OCI-LY7 (cell line): ENCODE measurements at regions not wholly inside any gene's neighbourhood (a gene's known extent, or its start where the extent isn't known, plus 50 kb on each side); places are given as distances from the start of the nearest gene placed in this dataset.

Experiments
- BruUV-seq: library from RNA; stranded (reverse); fragments of 400-500 nt; replicated peaks from 2 replicates; lab custom pipeline; 2021; lab: Mats Ljungman, UMichigan
- CTCF ChIA-PET: fragments of 300-600 bp; sonication (Branson Sonifier 250); formaldehyde crosslinking; loops from one replicate; lab custom pipeline; 2022; ENCODE audit warnings: antibody characterized with exemption; ENCODE audit not compliant: unreplicated experiment; lab: Charles Lee
- POLR2A ChIA-PET: fragments of 300-600 bp; sonication (Branson Sonifier 250); formaldehyde crosslinking; loops from one replicate; lab custom pipeline; 2022; ENCODE audit warnings: antibody characterized with exemption; lab: Charles Lee
- DNase-seq: peaks from one replicate; pipeline ENCODE4 v3.0.0-alpha.2; 2015; ENCODE audit warnings: low spot score
- H2AFZ ChIP-seq: fragments of 200-600 bp; sonication (generic), shearing (Covaris generic); 2 replicates; pipeline ENCODE4 v1.6.1; 2014; ENCODE audit warnings: mild to moderate bottlenecking, antibody characterized with exemption, low read length, moderate library complexity
- H3K27ac ChIP-seq: fragments of 200-600 bp; sonication (generic); 2 replicates; pipeline ENCODE4 v1.5.1; 2014; ENCODE audit warnings: mixed run types, low read depth, mild to moderate bottlenecking, moderate library complexity, low read length, inconsistent platforms; ENCODE audit not compliant: poor library complexity, severe bottlenecking
- H3K36me3 ChIP-seq: fragments of 200-600 bp; sonication (generic); 2 replicates; pipeline ENCODE4 v1.6.1; 2014; ENCODE audit warnings: mild to moderate bottlenecking, antibody characterized with exemption, low read length, moderate library complexity, mixed read lengths; ENCODE audit not compliant: insufficient read depth
- H3K4me1 ChIP-seq: fragments of 200-600 bp; sonication (generic); 2 replicates; pipeline ENCODE4 v1.5.1; 2014; ENCODE audit warnings: mild to moderate bottlenecking, low read length; ENCODE audit not compliant: insufficient read depth, poor library complexity, severe bottlenecking
- H3K4me2 ChIP-seq: fragments of 200-600 bp; sonication (generic); 2 replicates; pipeline ENCODE4 v1.6.1; 2014; ENCODE audit warnings: mild to moderate bottlenecking, low read length
- H3K4me3 ChIP-seq: fragments of 200-600 bp; sonication (generic); 2 replicates; pipeline ENCODE4 v1.5.1; 2014; ENCODE audit warnings: mild to moderate bottlenecking, low read depth, low read length; ENCODE audit not compliant: poor library complexity, severe bottlenecking
- H3K79me2 ChIP-seq: fragments of 200-600 bp; sonication (generic); 2 replicates; pipeline ENCODE4 v1.6.1; 2016; ENCODE audit warnings: low read depth, mild to moderate bottlenecking, low read length, moderate library complexity, mixed read lengths; ENCODE audit not compliant: insufficient read depth
- H3K9me2 ChIP-seq: fragments of 200-600 bp; sonication (generic); 2 replicates; pipeline ENCODE4 v1.6.1; 2016; ENCODE audit warnings: mild to moderate bottlenecking, low read length, mixed read lengths; ENCODE audit not compliant: insufficient read depth
- H3K9me3 ChIP-seq: fragments of 200-600 bp; sonication (generic); 2 replicates; pipeline ENCODE4 v1.6.1; 2014; ENCODE audit warnings: mild to moderate bottlenecking, mixed run types, low read length, mixed read lengths
- H4K20me1 ChIP-seq: fragments of 200-600 bp; sonication (generic); 2 replicates; pipeline ENCODE4 v1.6.1; 2014; ENCODE audit warnings: mild to moderate bottlenecking, antibody characterized with exemption, low read length, moderate library complexity, mixed read lengths; ENCODE audit not compliant: insufficient read depth
- EZH2phosphoT487 ChIP-seq: fragments of 200-600 bp; sonication (generic); IDR thresholded peaks from 2 replicates; pipeline ENCODE4 v1.6.1; 2018; ENCODE audit warnings: low read depth, borderline replicate concordance, mild to moderate bottlenecking, mixed run types, antibody characterized with exemption, low read length, moderate library complexity, mixed read lengths
- intact Hi-C: fragments of 100-400 bp; cut with micrococcal nuclease; formaldehyde crosslinking; loops from one replicate; pipeline ENCODE4 v1.10.0; 2022; ENCODE audit not compliant: unreplicated experiment
- TF ChIP-seq, protein P1 (sequence below): fragments of 200-600 bp; sonication (generic); conservative IDR thresholded peaks from 2 replicates; pipeline ENCODE4 v1.5.1; 2014; ENCODE audit warnings: mild to moderate bottlenecking, antibody characterized with exemption, low read length, moderate library complexity, mixed read lengths

DNA sequence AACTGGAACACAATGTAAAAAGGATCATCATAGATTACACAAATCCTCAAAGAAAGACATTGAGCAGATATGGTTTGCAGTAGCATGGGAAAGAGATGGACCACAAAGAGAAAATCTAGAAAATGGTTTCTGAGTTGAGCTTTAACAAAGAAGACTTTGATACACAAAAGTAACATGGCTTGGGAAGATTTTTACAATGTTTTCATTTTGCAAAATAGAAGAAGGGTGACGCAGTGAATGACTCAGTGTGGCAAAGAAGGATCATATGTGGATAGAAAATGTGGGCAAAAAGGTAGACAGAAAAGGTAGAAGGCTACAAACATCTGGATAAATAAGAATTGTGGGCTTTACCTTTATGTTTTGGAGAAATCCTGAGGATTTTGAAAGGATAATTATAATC is 1220.5 kb downstream of the PCDH17 start:
- intact Hi-C loops = no loop called here
- H4K20me1 ChIP-seq = no peaks in the 10 kb centered on the region
- H3K27ac ChIP-seq = no peak overlapping the region
- H3K4me1 ChIP-seq = no peaks in the 10 kb centered on the region
- no peak overlapping the region for H2AFZ ChIP-seq
- POLR2A ChIA-PET = interaction anchor here (0.6 kb wide), 1 partner anchor 986 kb away, joined by 4 read pairs; no protein-coding TSS in a partner anchor
- H3K36me3 ChIP-seq = no peaks in the 10 kb centered on the region
- TF ChIP-seq, protein P1, sequence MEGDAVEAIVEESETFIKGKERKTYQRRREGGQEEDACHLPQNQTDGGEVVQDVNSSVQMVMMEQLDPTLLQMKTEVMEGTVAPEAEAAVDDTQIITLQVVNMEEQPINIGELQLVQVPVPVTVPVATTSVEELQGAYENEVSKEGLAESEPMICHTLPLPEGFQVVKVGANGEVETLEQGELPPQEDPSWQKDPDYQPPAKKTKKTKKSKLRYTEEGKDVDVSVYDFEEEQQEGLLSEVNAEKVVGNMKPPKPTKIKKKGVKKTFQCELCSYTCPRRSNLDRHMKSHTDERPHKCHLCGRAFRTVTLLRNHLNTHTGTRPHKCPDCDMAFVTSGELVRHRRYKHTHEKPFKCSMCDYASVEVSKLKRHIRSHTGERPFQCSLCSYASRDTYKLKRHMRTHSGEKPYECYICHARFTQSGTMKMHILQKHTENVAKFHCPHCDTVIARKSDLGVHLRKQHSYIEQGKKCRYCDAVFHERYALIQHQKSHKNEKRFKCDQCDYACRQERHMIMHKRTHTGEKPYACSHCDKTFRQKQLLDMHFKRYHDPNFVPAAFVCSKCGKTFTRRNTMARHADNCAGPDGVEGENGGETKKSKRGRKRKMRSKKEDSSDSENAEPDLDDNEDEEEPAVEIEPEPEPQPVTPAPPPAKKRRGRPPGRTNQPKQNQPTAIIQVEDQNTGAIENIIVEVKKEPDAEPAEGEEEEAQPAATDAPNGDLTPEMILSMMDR = no peak
- CTCF ChIA-PET = no interaction called here
- H3K9me2 ChIP-seq = no peaks in the 10 kb centered on the region
- no peaks in the 10 kb centered on the region for H3K79me2 ChIP-seq
- no peaks in the 10 kb centered on the region for H3K9me3 ChIP-seq
- H3K4me2 ChIP-seq = no peak overlapping the region
- H3K4me3 ChIP-seq = no peak overlapping the region
- no peak for DNase-seq
- no TSS peak for BruUV-seq

GRCh38 chr13:58855283-58855682 is 1223.7 kb downstream of the PCDH17 start:
- Histone ChIP-seq H2AFZ (no peak overlapping the region), H3K4me1 (no peaks in the 10 kb centered on the region), H3K27ac (no peak overlapping the region), H3K79me2 (no peaks in the 10 kb centered on the region), H4K20me1 (no peaks in the 10 kb centered on the region), H3K9me3 (no peaks in the 10 kb centered on the region), H3K4me2 (no peak overlapping the region), H3K9me2 (no peaks in the 10 kb centered on the region), H3K4me3 (no peak overlapping the region), H3K36me3 (no peaks in the 10 kb centered on the region)
- ChIA-PET POLR2A (interaction anchor here (1.0 kb wide), 1 partner anchor 12 kb away, joined by 3 read pairs; no protein-coding TSS in a partner anchor), CTCF (no interaction called here)
- intact Hi-C loops = no loop called here
- TF ChIP-seq EZH2phosphoT487 = no peak
- TF ChIP-seq, protein P1 = no peak
- BruUV-seq = no TSS peak
- DNase-seq = no peak

DNA sequence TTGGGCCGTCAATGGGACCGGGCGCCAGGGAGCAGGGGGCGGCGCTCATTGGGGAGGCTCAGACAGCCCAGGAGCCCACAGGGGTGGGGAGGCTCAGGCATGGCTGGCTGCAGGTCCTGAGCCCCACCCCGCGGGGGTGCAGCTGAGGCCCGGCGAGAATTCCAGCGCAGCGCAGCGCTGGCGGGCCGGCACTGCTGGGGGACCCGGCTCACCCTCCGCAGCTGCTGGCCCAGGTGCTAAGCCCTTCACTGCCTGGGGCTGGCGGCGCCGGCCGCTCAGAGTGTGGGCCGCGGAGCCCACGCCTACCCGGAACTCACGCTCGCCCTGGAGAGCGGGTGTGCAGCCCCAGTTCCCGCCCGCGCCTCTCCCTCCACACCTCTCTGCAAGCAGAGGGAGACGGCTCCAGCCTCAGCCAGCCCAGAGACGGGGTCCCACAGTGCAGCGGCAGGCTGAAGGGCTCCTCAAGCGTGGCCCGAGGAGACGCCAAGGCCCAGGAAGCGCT is 1227.4 kb downstream of the PCDH17 start:
- DNase-seq = no peak
- H3K4me3 ChIP-seq = no peak overlapping the region
- ChIA-PET POLR2A (interaction anchor here (0.6 kb wide), 1 partner anchor 1220 kb away, joined by 3 read pairs; no protein-coding TSS in a partner anchor), CTCF (no interaction called here)
- no peaks in the 10 kb centered on the region for H3K9me2 ChIP-seq
- H3K27ac ChIP-seq = no peak overlapping the region
- no peaks in the 10 kb centered on the region for H4K20me1 ChIP-seq
- no peaks in the 10 kb centered on the region for H3K36me3 ChIP-seq
- no peaks in the 10 kb centered on the region for H3K79me2 ChIP-seq
- no peak overlapping the region for H3K4me2 ChIP-seq
- no peak overlapping the region for H2AFZ ChIP-seq
- no peaks in the 10 kb centered on the region for H3K4me1 ChIP-seq
- H3K9me3 ChIP-seq = no peaks in the 10 kb centered on the region
- no TSS peak for BruUV-seq
- no peak for TF ChIP-seq EZH2phosphoT487
- TF ChIP-seq, protein P1 = no peak
- intact Hi-C loops = no loop called here
